HepG2 (cell line): ENCODE measurements at regions not wholly inside any gene's neighbourhood (a gene's known extent, or its start where the extent isn't known, plus 50 kb on each side); places are given as distances from the start of the nearest gene placed in this dataset.

Experiments
- ATAC-seq: fragments of 200-7000 bp; cut with Tn5 transposase; 3 replicates; pipeline ENCODE4 v1.9.1; 2020; ENCODE audit warnings: mild to moderate bottlenecking, moderate library complexity
- BruUV-seq: library from RNA; stranded (reverse); fragments of 400-500 nt; replicated peaks from 2 replicates; lab custom pipeline; 2021; lab: Mats Ljungman, UMichigan
- CTCF ChIA-PET: fragments of 300-600 bp; formaldehyde crosslinking; extraction: SDS; loops from one replicate; lab custom pipeline; 2021; ENCODE audit warnings: low total read pairs, inconsistent platforms, low intra/inter-chr PET ratio; lab: Yijun Ruan, JAX
- POLR2A ChIA-PET: fragments of 350-600 bp; sonication (Branson Sonifier 250); formaldehyde crosslinking; loops from one replicate; lab custom pipeline; 2020; ENCODE audit warnings: antibody characterized with exemption, inconsistent platforms; lab: Yijun Ruan, JAX
- DNase-seq: peaks from one replicate; pipeline ENCODE4 v3.0.0-alpha.2; 2015; ENCODE audit warnings: low spot score
- FAIRE-seq: peaks from 3 replicates; lab custom pipeline; 2011; peaks lifted over from hg19 to GRCh38; lab: Jason Lieb, UNC
- H2AFZ ChIP-seq: one replicate; pipeline ENCODE4 v1.6.1; 2011; ENCODE audit warnings: low read length, inconsistent platforms
- H3K27ac ChIP-seq: fragments of 300-600 bp; 3 replicates; pipeline ENCODE4 v1.8.0; 2011; ENCODE audit warnings: mixed run types, mild to moderate bottlenecking, mixed read lengths, low read length, inconsistent platforms; ENCODE audit not compliant: insufficient read depth; ENCODE audit errors: extremely low read length
- H3K27me3 ChIP-seq, 2 experiments: fragments of 200-600 bp in 1 of 2; 2 replicates in 1 of 2; 3 replicates in 1 of 2; pipeline versions ENCODE4 v1.6.0 to v1.8.0; 2011; ENCODE audit warnings: low read length in 2 of 2, mild to moderate bottlenecking in 2 of 2, moderate library complexity in 2 of 2, inconsistent platforms in 1 of 2; ENCODE audit not compliant: insufficient read depth in 2 of 2, control insufficient read depth in 1 of 2
- H3K36me3 ChIP-seq, 2 experiments: fragments of 200-600 bp in 1 of 2; replicated peaks in 1 of 2; 2 replicates in 1 of 2; 3 replicates in 1 of 2; pipeline versions ENCODE4 v1.5.1 to v1.8.0; 2011; ENCODE audit warnings: low read length in 2 of 2, inconsistent platforms in 1 of 2; ENCODE audit not compliant: insufficient read depth in 2 of 2, control insufficient read depth in 1 of 2
- H3K4me1 ChIP-seq: 2 replicates; pipeline ENCODE4 v1.5.1; 2012; ENCODE audit warnings: low read length, inconsistent platforms; ENCODE audit not compliant: insufficient read depth
- H3K4me2 ChIP-seq: 2 replicates; pipeline ENCODE4 v1.6.0; 2011; ENCODE audit warnings: low read depth, low read length, inconsistent platforms
- H3K4me3 ChIP-seq, 3 experiments: fragments of 200-600 bp in 1 of 3; sonication (generic), shearing (Covaris generic) in 1 of 3; replicated peaks in 1 of 3; 2 replicates each; pipeline ENCODE4 v1.5.1; 2011 to 2016; ENCODE audit warnings: low read length in 3 of 3, inconsistent platforms in 2 of 3, low read depth in 2 of 3, mild to moderate bottlenecking in 2 of 3, control low read depth in 1 of 3, mixed read lengths in 1 of 3; ENCODE audit not compliant: insufficient read depth in 1 of 3
- H3K79me2 ChIP-seq: one replicate; pipeline ENCODE4 v1.6.1; 2011; ENCODE audit warnings: low read length, inconsistent platforms; ENCODE audit not compliant: insufficient read depth
- H3K9ac ChIP-seq: 2 replicates; pipeline ENCODE4 v1.6.0; 2011; ENCODE audit warnings: mild to moderate bottlenecking, low read depth, low read length, inconsistent platforms; ENCODE audit not compliant: insufficient read depth
- H3K9me3 ChIP-seq: 2 replicates; pipeline ENCODE4 v1.5.1; 2012; ENCODE audit warnings: mild to moderate bottlenecking, low read length
- H4K20me1 ChIP-seq: 2 replicates; pipeline ENCODE4 v1.6.0; 2011; ENCODE audit warnings: inconsistent platforms, mild to moderate bottlenecking, low read length, moderate library complexity; ENCODE audit not compliant: insufficient read depth
- GMEB2 ChIP-seq: IDR thresholded peaks from 2 replicates; pipeline ENCODE4 v1.6.1; 2016; ENCODE audit warnings: missing biosample characterization, missing genetic modification reagents, low read depth
- MYC ChIP-seq: sonication (generic); formaldehyde crosslinking; IDR thresholded peaks from 2 replicates; pipeline ENCODE4 v1.9.0; 2021; ENCODE audit warnings: missing genetic modification reagents, borderline replicate concordance
- NR2F2 ChIP-seq: IDR thresholded peaks from 2 replicates; pipeline ENCODE4 v1.6.1; 2012; ENCODE audit warnings: low read depth, inconsistent platforms, borderline replicate concordance
- PATZ1 ChIP-seq: sonication (generic); formaldehyde crosslinking; IDR thresholded peaks from 2 replicates; pipeline ENCODE4 v1.4.0; 2020; ENCODE audit warnings: missing genetic modification reagents
- SMYD3 ChIP-seq: sonication (generic); formaldehyde crosslinking; IDR thresholded peaks from 2 replicates; pipeline ENCODE4 v1.8.1; 2023; ENCODE audit warnings: mild to moderate bottlenecking, missing genetic modification reagents
- ZEB1 ChIP-seq: IDR thresholded peaks from 2 replicates; pipeline ENCODE4 v1.6.1; 2012; ENCODE audit warnings: mild to moderate bottlenecking, low read depth, inconsistent platforms; ENCODE audit not compliant: insufficient replicate concordance
- ZNF343 ChIP-seq: sonication (generic); formaldehyde crosslinking; IDR thresholded peaks from 2 replicates; pipeline ENCODE4 v1.4.0; 2020; ENCODE audit warnings: mild to moderate bottlenecking, missing genetic modification reagents
- ZNF546 ChIP-seq: sonication (generic); formaldehyde crosslinking; conservative IDR thresholded peaks from 2 replicates; pipeline ENCODE4 v1.8.1; 2023; ENCODE audit warnings: mild to moderate bottlenecking, missing genetic modification reagents
- WGBS: methylation state at CpG from one replicate; pipeline ENCODE4 v1.1.6; 2017; ENCODE audit warnings: low lambda C conversion rate; 5-methylcytosine and 5-hydroxymethylcytosine counted together
- in situ Hi-C: cut with HindIII; loops from 2 replicates; pipeline ENCODE4 v1.10.0; 2017; ENCODE audit warnings: low pct_unique_long_range_greater_than_20kb; ENCODE audit not compliant: extremely low pct_ligation_motif_present
- intact Hi-C: fragments of 100-400 bp; cut with micrococcal nuclease; formaldehyde crosslinking; loops from one replicate; pipeline ENCODE4 v1.10.0; 2022; ENCODE audit not compliant: unreplicated experiment
- TF ChIP-seq, protein P1 (sequence below): sonication (generic); formaldehyde crosslinking; IDR thresholded peaks from 2 replicates; pipeline ENCODE4 v1.5.1; 2020; ENCODE audit warnings: mild to moderate bottlenecking, missing genetic modification reagents, borderline replicate concordance

GRCh38 chr1:37151789-37152188 lies 117.5 kb upstream of the GRIK3 start (continued):
- TF ChIP-seq, protein P1, sequence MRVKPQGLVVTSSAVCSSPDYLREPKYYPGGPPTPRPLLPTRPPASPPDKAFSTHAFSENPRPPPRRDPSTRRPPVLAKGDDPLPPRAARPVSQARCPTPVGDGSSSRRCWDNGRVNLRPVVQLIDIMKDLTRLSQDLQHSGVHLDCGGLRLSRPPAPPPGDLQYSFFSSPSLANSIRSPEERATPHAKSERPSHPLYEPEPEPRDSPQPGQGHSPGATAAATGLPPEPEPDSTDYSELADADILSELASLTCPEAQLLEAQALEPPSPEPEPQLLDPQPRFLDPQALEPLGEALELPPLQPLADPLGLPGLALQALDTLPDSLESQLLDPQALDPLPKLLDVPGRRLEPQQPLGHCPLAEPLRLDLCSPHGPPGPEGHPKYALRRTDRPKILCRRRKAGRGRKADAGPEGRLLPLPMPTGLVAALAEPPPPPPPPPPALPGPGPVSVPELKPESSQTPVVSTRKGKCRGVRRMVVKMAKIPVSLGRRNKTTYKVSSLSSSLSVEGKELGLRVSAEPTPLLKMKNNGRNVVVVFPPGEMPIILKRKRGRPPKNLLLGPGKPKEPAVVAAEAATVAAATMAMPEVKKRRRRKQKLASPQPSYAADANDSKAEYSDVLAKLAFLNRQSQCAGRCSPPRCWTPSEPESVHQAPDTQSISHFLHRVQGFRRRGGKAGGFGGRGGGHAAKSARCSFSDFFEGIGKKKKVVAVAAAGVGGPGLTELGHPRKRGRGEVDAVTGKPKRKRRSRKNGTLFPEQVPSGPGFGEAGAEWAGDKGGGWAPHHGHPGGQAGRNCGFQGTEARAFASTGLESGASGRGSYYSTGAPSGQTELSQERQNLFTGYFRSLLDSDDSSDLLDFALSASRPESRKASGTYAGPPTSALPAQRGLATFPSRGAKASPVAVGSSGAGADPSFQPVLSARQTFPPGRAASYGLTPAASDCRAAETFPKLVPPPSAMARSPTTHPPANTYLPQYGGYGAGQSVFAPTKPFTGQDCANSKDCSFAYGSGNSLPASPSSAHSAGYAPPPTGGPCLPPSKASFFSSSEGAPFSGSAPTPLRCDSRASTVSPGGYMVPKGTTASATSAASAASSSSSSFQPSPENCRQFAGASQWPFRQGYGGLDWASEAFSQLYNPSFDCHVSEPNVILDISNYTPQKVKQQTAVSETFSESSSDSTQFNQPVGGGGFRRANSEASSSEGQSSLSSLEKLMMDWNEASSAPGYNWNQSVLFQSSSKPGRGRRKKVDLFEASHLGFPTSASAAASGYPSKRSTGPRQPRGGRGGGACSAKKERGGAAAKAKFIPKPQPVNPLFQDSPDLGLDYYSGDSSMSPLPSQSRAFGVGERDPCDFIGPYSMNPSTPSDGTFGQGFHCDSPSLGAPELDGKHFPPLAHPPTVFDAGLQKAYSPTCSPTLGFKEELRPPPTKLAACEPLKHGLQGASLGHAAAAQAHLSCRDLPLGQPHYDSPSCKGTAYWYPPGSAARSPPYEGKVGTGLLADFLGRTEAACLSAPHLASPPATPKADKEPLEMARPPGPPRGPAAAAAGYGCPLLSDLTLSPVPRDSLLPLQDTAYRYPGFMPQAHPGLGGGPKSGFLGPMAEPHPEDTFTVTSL, result no peak
- TF ChIP-seq ZEB1 (no peak), NR2F2 (no peak), ZNF546 (CRISPR knock-in tag) (no peak), PATZ1 (CRISPR knock-in tag) (no peak), ZNF343 (CRISPR knock-in tag) (no peak)

GRCh38 chr1:37152491-37152890 lies 118.2 kb upstream of the GRIK3 start:
- Histone ChIP-seq H3K4me3 (no peak overlapping the region), H3K79me2 (no peaks in the 10 kb centered on the region), H3K27ac (no peak overlapping the region), H2AFZ (no peak overlapping the region), H3K36me3 (no peaks in the 10 kb centered on the region), H3K27me3 (peaks cover 0 to 1% of the 10 kb centered on the region in 2 experiments; a peak in 2 of 5 replicates), H3K9ac (no peak overlapping the region), H3K9me3 (no peaks in the 10 kb centered on the region), H3K4me2 (no peak overlapping the region), H4K20me1 (no peaks in the 10 kb centered on the region), H3K4me1 (no peaks in the 10 kb centered on the region)
- in situ Hi-C loops (no loop called here), intact Hi-C loops (no loop called here)
- ChIA-PET CTCF (no interaction called here), POLR2A (no interaction called here)
- DNase-seq (no peak), ATAC-seq (no peak), FAIRE-seq (no peak)
- BruUV-seq, result no TSS peak
- WGBS, result 24% methylated on average over 6 of the region's 6 CpGs
- TF ChIP-seq SMYD3 (no peak), GMEB2 (CRISPR knock-in tag) (no peak), MYC (CRISPR knock-in tag) (no peak)
